ENCODE measurements at regions not wholly inside any gene's neighbourhood (a gene's known extent, or its start where the extent isn't known, plus 50 kb on each side); places are given as distances from the start of the nearest gene placed in this dataset.

GRCh38 chr13:48906200-48906599 is 69.5 kb upstream of the FNDC3A start:
- TF ChIP-seq EZH2 (IDR thresholded peaks at IDR 0.05; ENCODE audit: borderline replicate concordance, low read depth, low read length, poor library complexity, severe bottlenecking) = no peak
- no peak for TF ChIP-seq CTCF (conservative IDR thresholded peaks at IDR 0.05; ENCODE audit: low read depth, low read length)
- H3K4me3 ChIP-seq (ENCODE audit: low read depth, low read length, poor library complexity, severe bottlenecking) = no peak overlapping the region
- POLR2A ChIA-PET (ENCODE audit: low non-redundant PET) = no interaction called here
- CTCF ChIA-PET = no interaction called here
- no peaks in the 10 kb centered on the region for H3K36me3 ChIP-seq (ENCODE audit: insufficient read depth, low read length, poor library complexity, severe bottlenecking)
- no peak overlapping the region for H3K27ac ChIP-seq (ENCODE audit: low read depth, low read length, poor library complexity, severe bottlenecking)
- H3K27me3 ChIP-seq (replicated peaks; ENCODE audit: insufficient read depth, low read depth, low read length, poor library complexity) = peaks cover 2% of the 10 kb centered on the region
- intact Hi-C loops (cut with micrococcal nuclease; ENCODE audit: unreplicated experiment) = no loop called here
- no peaks in the 10 kb centered on the region for H3K4me1 ChIP-seq (ENCODE audit: insufficient read depth, low read length, poor library complexity, severe bottlenecking)
- no peaks in the 10 kb centered on the region for H3K9me3 ChIP-seq (ENCODE audit: low read depth, low read length, poor library complexity, severe bottlenecking)
- DNase-seq (ENCODE audit: low spot score) = no peak
- no TSS peak for BruUV-seq (replicated peaks)

GRCh38 chr13:48908381-48909055 is 67.2 kb upstream of the FNDC3A start:
- BruUV-seq (replicated peaks) = no TSS peak
- DNase-seq (ENCODE audit: low spot score) = no peak
- Histone ChIP-seq H3K4me1 (ENCODE audit: insufficient read depth, low read length, poor library complexity, severe bottlenecking) (no peaks in the 10 kb centered on the region), H3K9me3 (ENCODE audit: low read depth, low read length, poor library complexity, severe bottlenecking) (no peaks in the 10 kb centered on the region), H3K36me3 (ENCODE audit: insufficient read depth, low read length, poor library complexity, severe bottlenecking) (no peaks in the 10 kb centered on the region), H3K4me3 (ENCODE audit: low read depth, low read length, poor library complexity, severe bottlenecking) (no peak overlapping the region), H3K27ac (ENCODE audit: low read depth, low read length, poor library complexity, severe bottlenecking) (no peak overlapping the region), H3K27me3 (replicated peaks; ENCODE audit: insufficient read depth, low read depth, low read length, poor library complexity) (no peaks in the 10 kb centered on the region)
- TF ChIP-seq CTCF (conservative IDR thresholded peaks at IDR 0.05; ENCODE audit: low read depth, low read length) = no peak
- no peak for TF ChIP-seq EZH2 (IDR thresholded peaks at IDR 0.05; ENCODE audit: borderline replicate concordance, low read depth, low read length, poor library complexity, severe bottlenecking)
- ChIA-PET CTCF (no interaction called here), POLR2A (ENCODE audit: low non-redundant PET) (no interaction called here)
- intact Hi-C loops (cut with micrococcal nuclease; ENCODE audit: unreplicated experiment) = no loop called here

- no TSS peak for BruUV-seq (replicated peaks)
Observed at GRCh38 chr13:48909056-48909389, 66.7 kb upstream of the FNDC3A start.

More at GRCh38 chr13:48909056-48909389, 66.7 kb upstream of the FNDC3A start:
- DNase-seq (ENCODE audit: low spot score) = no peak
- no peak overlapping the region for H3K27ac ChIP-seq (ENCODE audit: low read depth, low read length, poor library complexity, severe bottlenecking)
- H3K9me3 ChIP-seq (ENCODE audit: low read depth, low read length, poor library complexity, severe bottlenecking) = no peaks in the 10 kb centered on the region
- H3K4me1 ChIP-seq (ENCODE audit: insufficient read depth, low read length, poor library complexity, severe bottlenecking) = no peaks in the 10 kb centered on the region
- no peak overlapping the region for H3K4me3 ChIP-seq (ENCODE audit: low read depth, low read length, poor library complexity, severe bottlenecking)
- intact Hi-C loops (cut with micrococcal nuclease; ENCODE audit: unreplicated experiment) = no loop called here
- POLR2A ChIA-PET (ENCODE audit: low non-redundant PET) = no interaction called here
- TF ChIP-seq EZH2 (IDR thresholded peaks at IDR 0.05; ENCODE audit: borderline replicate concordance, low read depth, low read length, poor library complexity, severe bottlenecking) = no peak
- no peak for TF ChIP-seq CTCF (conservative IDR thresholded peaks at IDR 0.05; ENCODE audit: low read depth, low read length)
- CTCF ChIA-PET = no interaction called here
- H3K27me3 ChIP-seq (replicated peaks; ENCODE audit: insufficient read depth, low read depth, low read length, poor library complexity) = no peaks in the 10 kb centered on the region
- no peaks in the 10 kb centered on the region for H3K36me3 ChIP-seq (ENCODE audit: insufficient read depth, low read length, poor library complexity, severe bottlenecking)
